Naive thymus-derived CD8-positive, alpha-beta T cell (primary cell): ENCODE measurements at regions not wholly inside any gene's neighbourhood (a gene's known extent, or its start where the extent isn't known, plus 50 kb on each side); places are given as distances from the start of the nearest gene placed in this dataset.

Source experiments
- ATAC-seq, 2 donors: fragments of 150-1000 bp; cut with Tn5 transposase in 1 of 2; sonication (Bioruptor Pico), chemical (Tn5 transposase) in 1 of 2; 1 replicate in 1 of 2; 2 replicates in 1 of 2; pipeline ENCODE4 v1.10.0; 2021; ENCODE audit warnings: mild to moderate bottlenecking in 2 of 2, moderate library complexity in 2 of 2
- POLR2A ChIA-PET: fragments of 350-600 bp; sonication (Branson Sonifier 250); formaldehyde crosslinking; loops from one replicate; lab custom pipeline; 2021; ENCODE audit warnings: antibody characterized with exemption; lab: Charles Lee
- DNase-seq, 10 donors: peaks; one replicate each; pipeline versions ENCODE4 v3.0.0 to v3.0.0-alpha.2; 2020 to 2022
- H3K27ac Mint-ChIP-seq, 10 donors: one replicate each; pipeline ENCODE4 v1.8.0; 2020 to 2022; ENCODE audit warnings: mild to moderate bottlenecking in 10 of 10, mixed read lengths in 10 of 10, moderate library complexity in 4 of 10, inconsistent platforms in 1 of 10
- H3K27me3 Mint-ChIP-seq, 5 donors: one replicate each; pipeline ENCODE4 v1.8.0; 2021 to 2022; ENCODE audit warnings: mixed read lengths in 5 of 5
- H3K36me3 Mint-ChIP-seq, 3 donors: one replicate each; pipeline ENCODE4 v1.8.0; 2020 to 2022; ENCODE audit warnings: mixed read lengths in 3 of 3, mild to moderate bottlenecking in 2 of 3, inconsistent platforms in 1 of 3
- H3K4me1 Mint-ChIP-seq, 4 donors: one replicate each; pipeline ENCODE4 v1.8.0; 2021 to 2022; ENCODE audit warnings: mixed read lengths in 4 of 4
- H3K4me3 Mint-ChIP-seq, 10 donors: one replicate each; pipeline ENCODE4 v1.8.0; 2020 to 2022; ENCODE audit warnings: mild to moderate bottlenecking in 10 of 10, mixed read lengths in 10 of 10, moderate library complexity in 6 of 10, inconsistent platforms in 1 of 10
- H3K9me3 Mint-ChIP-seq, 9 donors: one replicate each; pipeline ENCODE4 v1.8.0; 2020 to 2022; ENCODE audit warnings: mixed read lengths in 9 of 9, mild to moderate bottlenecking in 3 of 9, inconsistent platforms in 1 of 9, moderate library complexity in 1 of 9

DNA sequence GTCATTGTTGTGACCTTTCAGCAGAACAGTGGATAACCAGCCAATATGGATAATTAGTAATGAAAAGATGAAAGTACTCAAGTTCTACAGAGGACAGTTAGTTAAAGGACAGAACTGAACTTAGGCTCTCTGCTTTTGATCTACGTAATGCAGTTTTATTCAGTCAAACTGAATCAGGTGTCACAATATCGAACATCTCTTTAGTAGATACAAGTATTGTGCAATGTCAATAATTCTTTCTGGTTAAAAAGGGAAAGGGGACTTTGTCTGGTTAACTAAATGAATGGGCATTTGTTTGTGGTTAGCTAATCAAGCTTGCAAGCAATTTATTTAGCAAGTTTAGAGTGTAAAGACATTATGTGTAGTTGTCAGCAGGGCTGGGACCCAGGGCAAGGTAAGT lies 562.2 kb upstream of the PTBP2 start:
- Mint-ChIP-seq H3K9me3 (peaks cover 4 to 36% (median 17%) of the 10 kb centered on the region in 9 donors), H3K27me3 (peaks cover 0 to 3% (median 0%) of the 10 kb centered on the region in 5 donors), H3K27ac (no peak overlapping the region), H3K4me3 (no peak overlapping the region), H3K4me1 (no peaks in the 10 kb centered on the region), H3K36me3 (no peaks in the 10 kb centered on the region)
- ATAC-seq = no peak
- POLR2A ChIA-PET = no interaction called here
- DNase-seq = no peak

DNA sequence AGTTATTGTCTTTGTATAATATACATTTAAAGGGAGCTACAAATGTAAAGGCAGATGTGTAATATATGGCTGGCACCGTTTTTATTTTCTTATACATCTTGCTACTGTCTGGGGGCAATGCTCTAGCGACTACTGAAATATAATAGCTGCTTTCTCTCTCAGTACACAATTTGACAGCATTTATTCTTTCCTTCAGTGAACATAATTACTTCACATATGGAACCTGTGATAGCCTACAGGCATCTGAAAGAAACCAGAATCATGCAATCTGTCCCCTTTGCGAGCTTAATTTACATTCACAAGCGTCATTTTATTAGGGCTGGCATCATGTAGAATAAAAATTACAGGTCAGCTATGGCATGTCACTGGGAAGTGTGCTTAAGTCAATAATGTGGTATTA lies 557.5 kb upstream of the PTBP2 start:
- Mint-ChIP-seq H3K27me3 (no peaks in the 10 kb centered on the region), H3K4me1 (no peaks in the 10 kb centered on the region), H3K27ac (no peak overlapping the region), H3K4me3 (no peak overlapping the region), H3K36me3 (peaks cover 0 to 3% (median 0%) of the 10 kb centered on the region in 3 donors), H3K9me3 (peaks cover 5 to 33% (median 17%) of the 10 kb centered on the region in 9 donors)
- ATAC-seq (no peak), DNase-seq (no peak)
- POLR2A ChIA-PET = no interaction called here

DNA sequence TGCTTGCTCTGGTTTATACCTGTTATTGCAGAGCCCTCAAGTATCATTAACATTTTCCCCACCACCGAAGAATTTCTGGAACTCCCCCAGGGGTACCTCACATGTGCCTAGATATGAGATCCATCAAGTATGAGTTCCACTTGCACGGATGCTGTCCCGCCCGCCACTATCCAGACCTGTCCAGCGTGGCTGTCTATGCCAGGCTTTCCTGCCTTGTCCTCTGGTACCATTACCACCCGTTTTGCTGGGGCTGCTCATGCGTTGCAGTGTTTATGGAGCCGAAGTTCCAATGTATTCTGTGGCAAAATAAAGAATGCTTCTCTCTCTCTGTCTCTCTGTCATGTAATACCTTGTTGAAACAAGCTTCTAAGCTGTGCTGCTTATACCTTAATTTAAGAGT lies 543.5 kb upstream of the PTBP2 start:
- no peak overlapping the region for H3K4me3 Mint-ChIP-seq
- no peak overlapping the region for H3K27ac Mint-ChIP-seq
- DNase-seq (no peak), ATAC-seq (no peak)
- POLR2A ChIA-PET = no interaction called here
- peaks cover 0 to 8% (median 0%) of the 10 kb centered on the region in 9 donors for H3K9me3 Mint-ChIP-seq
- no peaks in the 10 kb centered on the region for H3K36me3 Mint-ChIP-seq
- H3K4me1 Mint-ChIP-seq = no peaks in the 10 kb centered on the region
- no peaks in the 10 kb centered on the region for H3K27me3 Mint-ChIP-seq

DNA sequence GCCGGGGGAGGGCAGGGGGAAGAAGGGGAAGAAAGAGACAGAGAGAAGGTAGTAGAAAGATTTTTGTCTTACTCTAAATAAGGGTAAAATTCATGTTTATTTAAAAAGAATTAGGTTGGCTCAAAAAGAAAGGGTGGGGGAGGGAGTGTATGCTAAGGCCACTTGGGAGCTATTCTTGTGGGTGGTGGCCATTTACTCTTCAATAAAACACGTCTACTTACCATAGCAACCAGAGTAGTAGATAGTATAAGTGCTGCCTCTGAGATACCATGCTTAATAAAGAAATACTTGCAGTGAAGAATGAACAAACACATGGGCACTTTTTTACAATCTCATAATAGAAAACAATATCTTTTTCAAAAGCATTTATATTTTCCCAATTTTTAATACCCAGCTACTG lies 538.1 kb upstream of the PTBP2 start:
- no peaks in the 10 kb centered on the region for H3K36me3 Mint-ChIP-seq
- H3K4me3 Mint-ChIP-seq = no peak overlapping the region
- ATAC-seq (no peak), DNase-seq (no peak)
- no peak overlapping the region for H3K27ac Mint-ChIP-seq
- POLR2A ChIA-PET = no interaction called here
- H3K27me3 Mint-ChIP-seq = no peaks in the 10 kb centered on the region
- H3K4me1 Mint-ChIP-seq = no peaks in the 10 kb centered on the region
- peaks cover 0 to 6% (median 0%) of the 10 kb centered on the region in 9 donors for H3K9me3 Mint-ChIP-seq

DNA sequence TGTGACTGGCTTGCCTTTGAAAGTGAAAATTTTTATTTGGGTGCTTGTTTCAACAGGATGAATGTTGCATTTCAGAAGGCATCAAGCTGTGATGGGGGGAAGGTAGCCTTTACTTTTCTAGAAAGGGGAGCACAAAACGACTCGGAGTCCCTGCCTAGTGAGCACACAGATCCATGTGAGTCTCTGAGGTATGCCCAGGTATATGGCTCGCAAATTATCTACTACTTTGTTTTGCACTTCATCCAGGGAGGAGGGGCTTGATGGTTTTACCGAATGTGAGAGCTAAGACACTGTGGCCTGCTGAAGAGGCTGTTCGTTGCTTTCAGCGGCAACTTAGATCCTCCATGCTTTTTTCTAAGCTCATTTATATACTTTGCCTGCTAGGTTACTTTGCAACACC lies 537.7 kb upstream of the PTBP2 start:
- POLR2A ChIA-PET = no interaction called here
- H3K27me3 Mint-ChIP-seq = no peaks in the 10 kb centered on the region
- ATAC-seq (no peak), DNase-seq (no peak)
- H3K36me3 Mint-ChIP-seq = no peaks in the 10 kb centered on the region
- no peak overlapping the region for H3K4me3 Mint-ChIP-seq
- no peaks in the 10 kb centered on the region for H3K4me1 Mint-ChIP-seq
- H3K27ac Mint-ChIP-seq = peak overlapping the region in 1 of 10 donors; percentile 83
- H3K9me3 Mint-ChIP-seq = peaks cover 0 to 6% (median 0%) of the 10 kb centered on the region in 9 donors

DNA sequence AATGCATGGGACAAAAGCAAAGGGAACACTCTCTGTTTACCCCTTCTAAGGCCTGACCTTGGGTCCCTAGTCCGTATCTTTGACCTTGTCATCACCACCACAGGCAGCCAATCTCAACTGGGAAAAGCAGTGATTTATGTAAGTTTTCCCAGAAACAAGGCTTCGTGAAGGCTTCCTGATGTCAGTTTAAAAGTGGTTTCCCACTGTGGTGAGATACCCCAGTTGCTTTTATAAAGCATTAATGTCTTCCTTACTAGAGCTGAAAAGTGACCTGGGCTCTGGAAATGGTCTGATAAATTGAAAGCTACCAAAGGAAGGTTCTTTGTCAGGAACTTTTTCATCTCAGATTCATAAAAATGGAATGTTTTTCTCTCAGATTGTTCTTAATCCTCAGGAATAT lies 536.4 kb upstream of the PTBP2 start:
- Mint-ChIP-seq H3K9me3 (peaks cover 0 to 7% (median 2%) of the 10 kb centered on the region in 9 donors), H3K4me1 (no peaks in the 10 kb centered on the region), H3K4me3 (no peak overlapping the region), H3K36me3 (peaks cover 0 to 4% (median 0%) of the 10 kb centered on the region in 3 donors), H3K27me3 (no peaks in the 10 kb centered on the region), H3K27ac (no peak overlapping the region)
- DNase-seq (no peak), ATAC-seq (no peak)
- POLR2A ChIA-PET = no interaction called here

DNA sequence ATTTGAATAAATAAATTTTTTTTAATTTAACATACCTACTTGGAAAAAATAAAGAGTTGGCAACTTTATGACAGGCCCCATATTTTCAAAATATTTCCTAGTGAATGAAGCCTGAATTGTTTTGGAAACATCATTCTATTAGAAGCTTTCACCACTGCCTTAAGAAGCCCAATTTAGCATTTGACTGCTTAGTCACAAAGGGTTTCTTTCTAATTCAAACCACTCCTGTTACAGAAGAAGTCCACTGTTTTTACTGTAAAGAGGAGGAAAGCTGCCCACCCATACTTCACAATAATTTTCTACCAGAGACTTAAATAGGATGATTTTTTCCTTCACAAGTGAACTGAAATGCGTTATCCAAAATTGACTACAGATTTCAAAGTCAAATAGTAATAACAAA lies 534.6 kb upstream of the PTBP2 start:
- Mint-ChIP-seq H3K27ac (no peak overlapping the region), H3K36me3 (peaks cover 0 to 13% (median 0%) of the 10 kb centered on the region in 3 donors), H3K4me3 (no peak overlapping the region), H3K4me1 (no peaks in the 10 kb centered on the region), H3K27me3 (no peaks in the 10 kb centered on the region), H3K9me3 (peaks cover 4 to 24% (median 12%) of the 10 kb centered on the region in 9 donors)
- POLR2A ChIA-PET = no interaction called here
- no peak for DNase-seq
- ATAC-seq = no peak

DNA sequence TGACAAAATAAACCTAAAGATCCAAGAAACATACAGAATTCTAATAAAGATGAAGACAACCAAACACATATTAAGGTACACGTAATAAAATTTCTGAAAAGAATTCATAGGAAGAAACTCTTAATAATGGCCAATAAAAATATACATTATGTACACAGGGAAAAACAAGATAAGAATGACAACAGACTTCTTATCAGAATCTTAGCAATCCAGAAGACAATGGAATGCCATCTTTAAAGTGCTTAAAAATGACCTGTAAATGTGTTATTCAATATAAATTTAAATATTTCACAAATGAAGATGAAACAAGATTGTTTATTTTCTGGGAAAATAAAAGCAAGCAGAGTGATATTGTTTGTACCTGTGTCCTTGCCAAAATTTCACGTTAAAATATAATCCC lies 530.4 kb upstream of the PTBP2 start:
- peaks cover 4 to 30% (median 14%) of the 10 kb centered on the region in 9 donors for H3K9me3 Mint-ChIP-seq
- ATAC-seq (no peak), DNase-seq (no peak)
- H3K4me3 Mint-ChIP-seq = no peak overlapping the region
- no peaks in the 10 kb centered on the region for H3K4me1 Mint-ChIP-seq
- H3K27ac Mint-ChIP-seq = no peak overlapping the region
- POLR2A ChIA-PET = no interaction called here
- no peaks in the 10 kb centered on the region for H3K27me3 Mint-ChIP-seq
- H3K36me3 Mint-ChIP-seq = peaks cover 0 to 13% (median 0%) of the 10 kb centered on the region in 3 donors

DNA sequence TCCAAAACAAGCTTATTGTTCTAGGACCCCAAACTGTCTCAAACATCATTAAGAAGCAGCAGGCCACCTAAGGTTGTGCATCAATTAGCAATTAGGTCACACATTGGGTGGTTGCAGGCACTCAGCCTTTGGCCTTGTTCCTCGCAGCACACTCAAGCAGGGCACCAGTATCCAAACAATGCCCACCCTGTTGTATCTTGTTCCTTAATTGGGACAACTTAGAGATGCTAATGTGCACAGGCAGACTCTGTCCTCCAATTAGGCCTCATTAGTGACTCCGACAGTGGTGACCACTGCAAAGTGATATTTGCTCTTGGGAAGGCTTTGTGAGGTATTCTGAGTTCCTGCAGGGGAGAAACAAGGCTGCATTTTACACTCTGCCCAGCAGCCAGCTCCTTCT lies 515.1 kb upstream of the PTBP2 start:
- Mint-ChIP-seq H3K27me3 (peaks cover 0 to 4% (median 0%) of the 10 kb centered on the region in 5 donors), H3K4me1 (no peaks in the 10 kb centered on the region), H3K4me3 (no peak overlapping the region), H3K36me3 (no peaks in the 10 kb centered on the region), H3K9me3 (peaks cover 0 to 7% (median 0%) of the 10 kb centered on the region in 9 donors), H3K27ac (no peak overlapping the region)
- POLR2A ChIA-PET = no interaction called here
- DNase-seq (no peak), ATAC-seq (no peak)

DNA sequence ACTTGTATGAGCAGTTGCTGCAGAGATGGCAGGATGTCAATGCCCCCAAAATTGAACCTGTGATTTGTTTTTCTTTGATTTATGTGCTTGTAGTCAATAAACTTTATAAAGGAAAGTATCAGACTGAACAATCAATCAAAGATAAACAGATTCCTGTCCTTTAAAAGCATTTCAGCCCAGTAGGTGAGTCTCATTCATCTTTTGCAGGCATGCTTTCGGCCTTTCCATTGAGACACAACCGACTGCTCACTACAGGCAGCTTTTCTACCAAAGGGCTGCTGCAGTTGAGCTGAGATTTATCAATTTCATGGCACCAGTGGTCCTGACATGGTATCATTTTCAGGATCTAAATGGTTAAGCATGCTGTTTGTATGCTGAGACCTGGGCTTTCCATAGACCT lies 513.6 kb upstream of the PTBP2 start:
- POLR2A ChIA-PET = no interaction called here
- no peak for ATAC-seq
- no peaks in the 10 kb centered on the region for H3K36me3 Mint-ChIP-seq

DNA sequence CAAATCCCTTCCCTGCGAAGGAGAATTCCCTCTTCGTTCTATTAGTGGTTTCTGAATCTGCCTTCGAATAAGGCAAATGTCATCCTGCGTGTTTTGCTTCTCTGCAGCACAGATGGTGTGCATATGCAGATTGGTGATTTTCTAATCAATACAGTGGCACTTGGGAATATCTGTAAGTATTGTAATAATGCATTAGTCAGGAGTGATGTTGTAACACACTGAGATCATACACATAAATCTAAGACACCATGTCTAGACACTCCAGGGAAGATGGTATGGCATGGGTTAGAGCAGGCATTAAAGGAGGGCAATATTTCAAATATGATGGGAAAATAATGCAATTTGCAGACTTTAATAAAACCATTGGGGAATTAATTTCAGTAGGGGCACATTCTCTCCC lies 513.2 kb upstream of the PTBP2 start:
- H3K9me3 Mint-ChIP-seq = peaks cover 0 to 3% (median 0%) of the 10 kb centered on the region in 9 donors
- POLR2A ChIA-PET = no interaction called here
- H3K36me3 Mint-ChIP-seq = no peaks in the 10 kb centered on the region
- no peak overlapping the region for H3K4me3 Mint-ChIP-seq
- DNase-seq = no peak
- H3K27ac Mint-ChIP-seq = no peak overlapping the region
- H3K4me1 Mint-ChIP-seq = no peaks in the 10 kb centered on the region
- no peak for ATAC-seq
- peaks cover 0 to 4% (median 1%) of the 10 kb centered on the region in 5 donors for H3K27me3 Mint-ChIP-seq

More for the DNA sequence above, 513.6 kb upstream of the PTBP2 start:
- no peak overlapping the region for H3K4me3 Mint-ChIP-seq
- no peak overlapping the region for H3K27ac Mint-ChIP-seq
- no peaks in the 10 kb centered on the region for H3K4me1 Mint-ChIP-seq
- H3K9me3 Mint-ChIP-seq = peaks cover 0 to 3% (median 0%) of the 10 kb centered on the region in 9 donors
- DNase-seq = no peak
- peaks cover 0 to 4% (median 1%) of the 10 kb centered on the region in 5 donors for H3K27me3 Mint-ChIP-seq

DNA sequence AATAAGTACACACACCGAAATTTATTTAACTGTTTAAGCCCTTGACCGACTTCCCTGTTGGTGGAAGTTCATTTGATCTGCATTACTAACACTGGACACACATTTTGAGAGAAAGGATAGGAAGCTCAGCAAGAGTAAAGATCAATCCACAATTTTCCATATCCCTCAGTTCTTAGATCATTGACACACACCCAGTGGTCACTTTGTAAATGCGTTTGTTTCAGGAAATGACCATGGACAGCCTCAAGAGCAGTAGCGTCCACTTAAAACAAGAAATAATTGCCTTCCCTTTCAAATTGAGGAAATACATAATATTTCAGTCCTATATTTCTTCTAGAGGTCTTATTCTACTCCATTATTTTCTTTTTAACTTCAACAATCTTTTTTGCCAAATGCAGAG lies 511.5 kb upstream of the PTBP2 start:
- Mint-ChIP-seq H3K27me3 (peaks cover 0 to 4% (median 1%) of the 10 kb centered on the region in 5 donors), H3K36me3 (no peaks in the 10 kb centered on the region), H3K9me3 (peaks cover 0 to 4% (median 0%) of the 10 kb centered on the region in 9 donors), H3K4me3 (no peak overlapping the region), H3K4me1 (no peaks in the 10 kb centered on the region), H3K27ac (no peak overlapping the region)
- POLR2A ChIA-PET = no interaction called here
- ATAC-seq (no peak), DNase-seq (no peak)

DNA sequence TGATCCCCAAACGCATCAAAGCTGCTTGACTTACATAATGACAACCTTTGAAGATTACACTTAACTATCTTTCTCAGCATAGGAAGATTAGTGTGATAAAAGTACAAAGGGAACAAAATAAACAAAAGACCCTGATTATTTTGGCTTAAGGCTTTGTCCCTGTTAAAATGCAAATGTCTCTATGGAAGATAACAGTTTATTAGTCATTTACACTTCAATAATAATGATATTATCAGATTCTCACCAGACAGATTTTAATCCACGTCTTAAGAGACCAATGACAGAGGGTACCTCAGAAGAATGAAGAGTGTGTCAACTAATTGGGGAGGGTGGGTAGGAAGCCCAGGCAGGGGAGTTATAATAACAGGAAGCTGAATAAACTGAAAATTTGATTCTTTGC lies 510.4 kb upstream of the PTBP2 start:
- no peak overlapping the region for H3K27ac Mint-ChIP-seq
- H3K9me3 Mint-ChIP-seq = peaks cover 0 to 4% (median 0%) of the 10 kb centered on the region in 9 donors
- ATAC-seq (no peak), DNase-seq (no peak)
- no peaks in the 10 kb centered on the region for H3K36me3 Mint-ChIP-seq
- peaks cover 0 to 4% (median 1%) of the 10 kb centered on the region in 5 donors for H3K27me3 Mint-ChIP-seq
- no peak overlapping the region for H3K4me3 Mint-ChIP-seq
- POLR2A ChIA-PET = no interaction called here
- H3K4me1 Mint-ChIP-seq = no peaks in the 10 kb centered on the region

DNA sequence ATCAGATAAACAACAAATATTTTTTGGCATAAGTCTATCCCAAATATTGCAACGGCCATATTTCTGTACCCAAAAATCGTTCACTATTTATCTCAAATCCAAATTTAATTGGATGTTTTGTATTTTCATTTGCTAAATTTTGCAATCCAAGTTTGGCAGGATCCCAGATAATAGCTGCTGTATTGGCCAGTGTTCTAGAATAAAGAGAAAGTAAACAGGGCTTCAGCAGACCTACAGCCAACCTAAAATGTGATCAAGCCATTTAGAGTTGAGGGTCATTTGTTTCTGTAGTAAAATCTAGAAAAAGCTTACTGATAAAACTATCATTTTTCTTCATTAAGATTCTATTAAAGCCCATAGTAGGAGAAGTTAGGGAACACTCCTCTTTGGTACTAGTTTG lies 506.6 kb upstream of the PTBP2 start:
- H3K27ac Mint-ChIP-seq = no peak overlapping the region
- H3K9me3 Mint-ChIP-seq = peaks cover 0 to 4% (median 2%) of the 10 kb centered on the region in 9 donors
- no peak overlapping the region for H3K4me3 Mint-ChIP-seq
- DNase-seq (no peak), ATAC-seq (no peak)
- no peaks in the 10 kb centered on the region for H3K36me3 Mint-ChIP-seq
- no peaks in the 10 kb centered on the region for H3K4me1 Mint-ChIP-seq
- POLR2A ChIA-PET = no interaction called here
- H3K27me3 Mint-ChIP-seq = peaks cover 0 to 4% (median 0%) of the 10 kb centered on the region in 5 donors
